Fibroblast of the aortic adventitia (primary cell): ENCODE measurements at regions not wholly inside any gene's neighbourhood (a gene's known extent, or its start where the extent isn't known, plus 50 kb on each side); places are given as distances from the start of the nearest gene placed in this dataset.

Source experiments
- DNase-seq: peaks from one replicate; pipeline ENCODE4 v3.0.0-alpha.2; 2010; ENCODE audit warnings: low read depth
- H3K4me3 ChIP-seq: 2 replicates; pipeline ENCODE4 v1.5.1; 2011; ENCODE audit warnings: low read depth, mild to moderate bottlenecking, control low read depth, low read length, moderate library complexity
- TF ChIP-seq, protein P1 (sequence below): IDR thresholded peaks from 2 replicates; pipeline ENCODE4 v1.5.1; 2011; ENCODE audit warnings: mild to moderate bottlenecking, low read length, control low read depth, inconsistent platforms; ENCODE audit not compliant: insufficient read depth

DNA sequence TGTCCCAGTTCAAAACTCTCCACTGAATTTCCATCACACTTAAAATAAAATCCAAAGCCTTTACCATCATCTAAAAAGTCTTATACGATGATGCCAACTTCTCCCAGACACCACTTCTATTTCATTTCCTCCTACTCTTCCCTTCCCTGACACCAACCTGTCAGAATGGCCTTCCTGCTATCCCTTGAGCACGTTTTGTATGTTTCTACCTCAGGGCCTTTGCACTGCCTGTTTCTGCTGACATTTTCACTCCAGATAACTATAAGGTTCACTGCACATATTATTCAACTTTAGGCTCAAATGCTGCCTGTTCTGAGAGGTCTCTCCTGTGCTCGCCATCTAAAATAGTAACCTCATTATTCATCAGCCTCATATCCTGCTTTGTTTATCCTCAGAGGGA, 269.6 kb downstream of the HTR7 start:
- DNase-seq, result no peak
- no peak overlapping the region for H3K4me3 ChIP-seq
- TF ChIP-seq, protein P1, sequence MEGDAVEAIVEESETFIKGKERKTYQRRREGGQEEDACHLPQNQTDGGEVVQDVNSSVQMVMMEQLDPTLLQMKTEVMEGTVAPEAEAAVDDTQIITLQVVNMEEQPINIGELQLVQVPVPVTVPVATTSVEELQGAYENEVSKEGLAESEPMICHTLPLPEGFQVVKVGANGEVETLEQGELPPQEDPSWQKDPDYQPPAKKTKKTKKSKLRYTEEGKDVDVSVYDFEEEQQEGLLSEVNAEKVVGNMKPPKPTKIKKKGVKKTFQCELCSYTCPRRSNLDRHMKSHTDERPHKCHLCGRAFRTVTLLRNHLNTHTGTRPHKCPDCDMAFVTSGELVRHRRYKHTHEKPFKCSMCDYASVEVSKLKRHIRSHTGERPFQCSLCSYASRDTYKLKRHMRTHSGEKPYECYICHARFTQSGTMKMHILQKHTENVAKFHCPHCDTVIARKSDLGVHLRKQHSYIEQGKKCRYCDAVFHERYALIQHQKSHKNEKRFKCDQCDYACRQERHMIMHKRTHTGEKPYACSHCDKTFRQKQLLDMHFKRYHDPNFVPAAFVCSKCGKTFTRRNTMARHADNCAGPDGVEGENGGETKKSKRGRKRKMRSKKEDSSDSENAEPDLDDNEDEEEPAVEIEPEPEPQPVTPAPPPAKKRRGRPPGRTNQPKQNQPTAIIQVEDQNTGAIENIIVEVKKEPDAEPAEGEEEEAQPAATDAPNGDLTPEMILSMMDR, result no peak

DNA sequence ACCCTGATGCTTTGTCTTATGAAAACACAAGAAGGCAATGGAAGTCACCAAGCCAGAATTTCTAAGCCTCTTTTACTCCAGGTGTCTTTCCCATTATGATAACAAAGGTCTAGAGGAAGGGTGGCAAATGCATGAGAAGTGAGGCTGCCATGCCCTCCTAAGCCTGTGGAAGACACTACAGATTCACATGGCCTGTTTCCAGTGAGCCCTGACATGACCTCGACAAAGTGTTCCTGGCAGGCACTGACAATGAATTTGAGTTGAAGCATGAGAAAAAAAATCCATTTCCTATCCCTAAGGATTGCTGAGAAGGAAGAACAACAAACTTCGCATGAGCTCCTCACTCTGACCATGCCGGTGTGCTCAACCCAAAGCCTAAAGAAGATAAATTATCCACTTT, 268.0 kb downstream of the HTR7 start:
- no peak overlapping the region for H3K4me3 ChIP-seq
- DNase-seq, result no peak
- TF ChIP-seq, protein P1, result no peak

DNA sequence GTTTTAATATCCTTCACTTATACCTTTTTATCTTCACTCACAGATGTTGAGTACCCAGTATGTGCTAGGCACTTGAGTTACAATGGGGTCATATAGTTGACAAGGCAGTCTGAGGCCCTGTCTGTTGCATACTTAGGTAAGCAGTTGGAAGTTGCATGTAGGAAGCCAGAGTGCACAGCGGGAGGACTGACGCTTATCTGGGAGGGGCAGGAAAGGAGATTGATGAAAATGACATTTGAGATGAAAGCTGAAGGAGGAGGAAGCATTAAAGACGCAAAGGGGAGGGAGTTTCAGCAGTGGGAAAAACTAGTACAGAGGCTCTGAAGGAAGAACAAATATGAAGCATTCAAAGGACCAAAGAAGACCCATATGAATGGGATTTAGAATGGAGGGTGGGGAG, 266.2 kb downstream of the HTR7 start:
- TF ChIP-seq, protein P1, result no peak
- no peak overlapping the region for H3K4me3 ChIP-seq
- DNase-seq, result no peak

DNA sequence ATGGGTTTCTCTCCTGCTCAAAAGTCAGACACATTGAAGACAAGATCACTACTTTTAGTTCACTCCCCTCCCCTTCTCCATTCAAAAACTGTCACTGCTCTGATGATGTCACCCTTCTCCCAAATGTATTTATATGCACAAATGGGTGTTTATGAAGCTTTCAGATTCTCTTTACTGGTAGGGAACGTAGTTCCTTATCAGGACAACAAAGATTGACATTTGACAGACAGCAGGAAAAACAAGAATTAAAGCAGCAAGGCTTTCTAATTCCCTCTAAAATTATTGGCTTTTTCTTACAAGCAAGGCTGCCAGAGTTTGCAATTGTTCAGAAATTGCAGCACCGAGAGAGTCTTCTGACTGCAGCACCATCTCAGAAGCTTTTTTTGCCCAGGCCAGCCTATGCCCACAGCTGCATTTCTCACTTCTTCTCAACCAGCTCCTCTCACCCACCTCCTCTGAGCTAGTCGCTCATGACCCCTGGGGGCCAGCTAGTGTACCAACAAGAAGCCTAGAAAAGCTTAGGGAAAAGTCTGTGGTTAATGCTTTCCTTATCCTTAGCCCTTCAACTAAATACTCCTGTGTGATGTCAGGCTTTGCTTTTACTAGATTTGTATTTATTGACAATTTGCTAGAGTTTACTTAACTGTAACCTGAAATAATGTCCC, 265.1 kb downstream of the HTR7 start:
- no peak overlapping the region for H3K4me3 ChIP-seq
- peak; percentile 77 for DNase-seq
- TF ChIP-seq, protein P1, result peak; percentile 70

DNA sequence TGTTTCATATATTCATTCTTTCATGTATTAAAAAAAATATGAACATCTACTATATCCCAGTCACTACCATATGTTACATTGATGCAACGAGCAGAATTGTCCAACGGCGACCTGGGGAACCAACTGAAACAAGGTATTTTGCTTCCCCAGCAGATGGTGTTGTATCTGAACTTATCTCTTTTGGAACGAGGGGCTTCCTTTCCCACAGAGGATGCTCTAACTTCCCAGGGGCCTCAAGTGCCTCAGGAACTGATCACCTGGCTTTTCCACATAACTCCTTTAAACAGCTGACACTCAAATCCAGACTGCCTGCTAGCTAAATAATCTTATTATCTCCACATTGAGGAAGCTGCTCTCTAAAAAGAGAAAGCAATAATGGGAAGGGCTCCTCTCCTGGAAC, 259.3 kb downstream of the HTR7 start:
- TF ChIP-seq, protein P1, result no peak
- H3K4me3 ChIP-seq, result no peak overlapping the region
- DNase-seq, result no peak

DNA sequence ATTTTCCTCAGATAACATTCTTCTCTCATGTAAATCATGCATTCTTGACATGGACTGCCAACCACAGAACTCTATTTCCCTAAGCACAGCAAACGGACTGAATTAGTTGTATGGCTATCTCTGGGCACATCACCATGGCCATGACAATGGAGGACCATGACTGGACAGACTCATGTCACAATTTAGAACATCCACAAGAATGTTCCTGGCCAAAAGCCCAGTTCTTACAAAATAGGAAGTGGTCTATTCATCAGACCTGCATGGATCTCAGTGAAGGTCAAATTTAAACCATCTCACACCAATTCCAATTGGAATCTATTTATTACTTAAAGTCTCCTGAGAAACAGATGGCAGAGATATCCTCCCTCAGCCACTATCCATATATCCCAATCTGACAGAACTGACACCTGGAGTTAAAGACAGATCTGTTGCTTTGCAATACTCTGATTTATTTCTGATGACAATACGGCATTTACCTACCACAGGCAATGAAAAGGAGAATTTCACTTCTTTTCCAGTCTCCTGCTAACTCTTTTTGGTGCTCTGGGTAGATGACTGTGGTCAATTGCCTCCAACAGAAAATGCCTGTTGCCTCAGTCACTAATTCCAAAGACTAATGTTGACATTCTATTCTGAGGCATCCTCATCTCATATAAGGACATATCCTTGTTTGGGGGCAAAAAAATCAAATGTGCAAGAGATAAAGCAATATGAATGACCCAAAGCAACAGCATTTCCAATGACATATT, 254.8 kb downstream of the HTR7 start:
- peak; percentile 58 for DNase-seq
- TF ChIP-seq, protein P1, result no peak
- H3K4me3 ChIP-seq, result no peak overlapping the region

DNA sequence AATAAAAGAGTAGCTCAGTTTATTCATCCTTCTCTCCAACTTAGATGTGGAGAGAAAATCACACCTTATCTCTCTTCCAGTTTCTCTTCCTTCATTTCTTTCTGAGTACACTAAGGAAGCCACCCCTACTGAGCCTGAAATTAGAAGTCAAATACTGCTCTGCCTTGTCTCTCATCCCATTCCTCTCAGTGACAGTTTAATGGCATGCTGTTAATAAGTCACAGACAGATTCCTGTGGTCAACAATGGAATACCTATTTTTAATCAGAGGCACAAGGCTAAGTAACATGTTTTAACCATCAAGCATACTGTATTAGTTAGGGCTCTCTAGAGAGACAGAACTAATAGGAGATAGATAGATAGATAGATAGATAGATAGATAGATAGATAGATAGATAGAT, 253.2 kb downstream of the HTR7 start:
- TF ChIP-seq, protein P1, result no peak
- no peak for DNase-seq
- H3K4me3 ChIP-seq, result no peak overlapping the region
